NCI-H526 (cell line): ENCODE measurements at regions not wholly inside any gene's neighbourhood (a gene's known extent, or its start where the extent isn't known, plus 50 kb on each side); places are given as distances from the start of the nearest gene placed in this dataset.

Experiments
- DNase-seq, 2 experiments: peaks; one replicate each; lab custom pipeline; 2025; lab: John Stamatoyannopoulos, UW

DNA sequence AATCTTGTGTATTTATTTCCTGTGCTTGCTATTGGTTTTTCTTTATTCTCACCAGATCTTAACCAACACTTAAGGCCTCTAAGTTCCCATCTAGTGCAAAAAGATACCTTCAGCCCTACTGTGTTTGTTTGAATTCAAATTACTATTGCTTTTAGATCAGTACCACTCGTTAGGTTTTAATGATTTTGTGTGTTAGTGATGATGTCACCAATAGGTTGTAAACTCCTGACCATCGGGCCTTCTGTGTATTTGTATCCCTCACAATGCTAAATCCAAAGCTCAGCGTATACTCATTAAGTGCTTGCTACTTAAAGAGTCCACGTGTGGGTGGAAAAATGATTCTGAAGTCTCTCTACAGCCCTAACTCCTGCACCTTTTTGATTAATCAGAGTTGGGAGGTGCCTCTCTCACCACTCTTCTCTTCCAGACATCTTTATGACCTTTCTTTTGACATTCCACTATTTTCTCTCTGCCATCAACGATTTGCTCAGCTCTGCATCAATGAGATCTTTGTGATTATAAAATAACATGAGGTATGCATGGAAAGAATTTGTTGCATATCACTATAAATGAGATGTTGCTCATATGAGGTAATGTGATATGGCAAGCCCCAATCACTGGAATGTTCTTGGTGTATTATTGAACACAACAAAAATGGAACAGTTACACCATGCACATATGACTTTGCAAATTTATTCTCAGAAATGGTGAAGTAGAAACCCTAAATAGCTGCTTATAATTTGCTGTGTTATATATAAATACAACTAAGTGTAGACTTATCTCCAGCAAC, 55.1 kb upstream of the LAMA2 start:
- no peak for DNase-seq

DNA sequence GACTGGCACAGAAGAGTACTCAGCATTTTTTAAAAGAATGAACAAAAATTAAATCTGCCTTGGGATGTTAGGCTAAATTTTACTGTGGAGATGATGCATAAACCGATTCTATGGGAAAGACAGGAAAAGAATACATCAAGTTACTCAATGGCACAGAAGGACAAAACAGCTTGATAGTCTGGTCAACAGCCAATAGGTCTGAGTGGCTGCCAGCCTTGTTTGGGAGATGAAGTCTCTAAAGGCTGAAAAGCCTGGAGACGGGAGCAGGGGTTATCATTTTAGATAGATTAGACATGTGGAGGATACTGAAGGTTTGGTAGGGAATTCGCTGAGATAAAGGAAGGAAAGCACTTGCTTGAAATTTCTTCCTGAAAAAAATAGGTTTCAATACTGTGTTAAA, 56.3 kb upstream of the LAMA2 start:
- DNase-seq, result no peak

DNA sequence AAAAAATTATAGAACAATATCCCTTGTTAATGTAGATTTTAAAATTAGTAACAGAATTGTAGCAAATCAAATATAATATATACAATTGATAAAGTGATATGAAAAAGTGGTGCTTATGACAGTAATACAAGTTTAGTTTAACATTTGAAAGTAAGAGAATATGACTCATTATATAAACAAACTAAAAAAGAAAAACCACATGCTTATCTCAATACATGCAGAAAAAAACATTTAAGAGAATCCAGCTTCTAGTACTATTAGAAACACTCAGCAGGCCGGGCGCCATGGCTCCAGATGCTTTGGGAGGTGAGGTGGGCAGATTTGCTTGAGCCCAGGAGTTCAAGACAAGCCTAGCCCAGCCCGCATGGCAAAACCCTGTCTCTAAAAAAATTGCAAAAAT, 60.7 kb upstream of the LAMA2 start:
- DNase-seq, result no peak

DNA sequence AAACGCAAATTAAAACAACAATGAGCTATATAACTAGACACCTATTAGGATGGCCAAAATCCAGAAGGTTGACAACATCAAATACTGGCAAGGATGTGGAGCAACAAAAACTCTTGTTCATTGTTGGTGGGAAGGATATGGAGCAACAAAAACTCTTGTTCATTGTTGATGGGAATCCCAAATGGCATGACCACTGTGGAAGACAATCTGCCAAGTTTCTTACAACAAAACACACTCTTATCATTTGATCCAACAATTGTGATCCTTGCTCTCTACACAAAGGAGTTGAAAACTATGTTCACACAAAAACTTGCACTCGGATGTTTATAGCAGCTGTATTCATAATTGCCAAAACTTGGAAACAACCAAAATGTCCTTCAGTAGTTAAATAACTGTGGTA, 61.8 kb upstream of the LAMA2 start:
- no peak for DNase-seq

DNA sequence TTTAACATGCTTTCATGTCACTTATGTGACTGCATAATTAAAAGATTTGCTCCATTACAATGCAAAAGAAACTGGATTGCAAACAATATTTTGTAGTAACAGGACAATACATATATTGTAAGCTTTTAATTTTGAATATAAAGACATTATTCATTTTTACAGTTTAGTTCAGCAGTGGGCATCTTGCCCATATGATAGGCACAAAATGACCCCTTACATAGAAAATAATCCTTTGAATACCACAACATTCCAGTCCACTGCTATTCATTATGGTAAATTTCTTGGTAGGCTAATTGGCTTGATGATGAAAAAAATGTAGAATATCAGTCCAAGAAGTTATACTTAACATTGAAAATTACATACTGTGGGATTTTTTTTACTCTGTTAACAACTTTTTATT, 74.1 kb upstream of the LAMA2 start:
- no peak for DNase-seq

DNA sequence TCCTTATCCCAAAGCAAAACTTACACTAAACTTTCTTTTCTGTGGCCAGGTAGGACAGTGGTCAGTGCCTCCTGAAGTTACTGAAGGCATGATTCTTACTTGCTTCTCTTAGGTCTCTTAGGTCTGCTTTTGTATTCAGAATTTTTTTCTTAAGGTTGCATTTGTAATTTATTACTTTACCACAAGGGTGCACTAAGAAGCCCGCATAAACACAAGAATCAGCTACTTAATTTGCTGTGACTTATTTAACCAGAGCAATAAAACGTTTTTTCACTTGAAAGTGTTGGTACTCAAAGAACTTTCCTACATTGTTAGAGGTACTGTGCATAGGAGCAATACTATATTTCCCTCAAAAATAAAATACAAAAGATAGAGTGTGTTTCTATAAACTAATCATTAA, 75.4 kb upstream of the LAMA2 start:
- DNase-seq, result peak in 1 of 2 experiments; percentile 48

DNA sequence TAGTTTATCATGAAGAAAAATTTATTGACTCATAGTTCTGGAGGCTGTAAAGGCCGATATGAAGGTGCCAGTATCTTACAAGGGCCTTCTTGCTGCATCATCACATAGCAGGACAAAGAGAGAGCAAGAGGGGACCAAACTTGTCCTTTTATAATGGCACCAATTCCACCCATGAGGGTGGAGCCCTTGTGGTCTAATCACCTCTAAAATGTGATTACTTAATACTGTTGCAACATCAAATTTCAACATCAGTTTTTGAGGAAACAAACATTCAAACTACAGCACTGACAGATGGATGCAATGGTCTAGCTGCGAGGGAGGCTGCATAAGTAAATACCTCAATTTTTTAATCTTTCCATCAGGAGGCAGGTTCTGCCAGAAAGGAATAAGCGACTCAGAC, 76.7 kb upstream of the LAMA2 start:
- no peak for DNase-seq

DNA sequence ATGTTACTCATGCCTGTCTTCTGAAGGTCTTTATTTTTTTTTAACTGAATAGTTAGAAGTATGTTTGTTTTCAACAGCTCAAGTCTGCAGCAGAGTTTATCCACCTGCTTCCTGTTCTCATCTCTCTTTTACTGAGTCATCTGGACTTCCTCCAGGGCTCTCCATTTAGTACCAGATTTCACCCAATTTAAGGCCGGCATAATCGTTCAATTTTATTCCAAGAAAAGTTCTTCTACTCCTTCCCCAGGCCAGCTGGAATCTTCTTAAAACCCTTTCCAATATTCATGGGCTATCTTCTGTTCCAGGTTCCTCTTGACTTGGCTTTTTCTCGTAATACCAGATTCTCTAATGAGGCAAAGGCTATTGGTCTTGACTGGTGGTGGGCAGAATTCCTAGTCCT, 79.0 kb upstream of the LAMA2 start:
- DNase-seq, result no peak

DNA sequence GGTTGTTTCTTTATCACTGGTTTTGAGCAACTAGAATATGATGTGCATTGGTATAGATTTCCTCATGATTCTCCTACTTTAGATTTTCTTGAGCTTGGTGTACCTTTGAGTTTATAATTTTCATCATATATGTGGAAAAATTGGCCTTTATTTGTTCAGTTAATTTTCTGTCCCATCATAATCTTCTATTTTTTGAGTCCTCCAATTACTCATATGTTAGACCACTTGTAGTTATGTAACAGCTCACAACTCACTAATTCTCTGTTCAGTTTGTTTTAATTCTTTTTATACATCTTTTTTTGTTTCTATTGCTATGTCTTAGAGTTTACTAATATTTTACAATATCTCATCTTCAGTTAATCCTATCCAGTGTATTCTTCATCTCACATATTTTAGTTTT, 81.3 kb upstream of the LAMA2 start:
- no peak for DNase-seq

DNA sequence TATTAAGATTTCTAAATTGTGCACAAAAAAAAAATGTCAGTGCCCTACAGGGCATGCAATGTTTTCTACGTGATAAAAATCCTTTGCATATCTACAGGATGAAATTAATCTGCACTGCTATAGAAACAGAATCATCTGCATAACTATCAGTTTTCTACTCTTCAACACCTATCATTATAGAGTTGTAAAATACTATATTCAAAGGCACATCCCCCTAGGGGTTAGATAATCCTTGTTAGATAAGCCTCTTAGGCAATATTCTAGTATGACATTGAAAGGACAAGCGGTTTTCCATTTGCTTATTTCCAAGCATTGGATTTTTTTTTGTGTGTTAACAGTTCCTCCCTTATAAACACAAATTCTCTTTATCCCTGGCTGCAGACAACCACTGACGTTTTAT, 98.7 kb upstream of the LAMA2 start:
- DNase-seq, result peak; percentile 23 to 49

DNA sequence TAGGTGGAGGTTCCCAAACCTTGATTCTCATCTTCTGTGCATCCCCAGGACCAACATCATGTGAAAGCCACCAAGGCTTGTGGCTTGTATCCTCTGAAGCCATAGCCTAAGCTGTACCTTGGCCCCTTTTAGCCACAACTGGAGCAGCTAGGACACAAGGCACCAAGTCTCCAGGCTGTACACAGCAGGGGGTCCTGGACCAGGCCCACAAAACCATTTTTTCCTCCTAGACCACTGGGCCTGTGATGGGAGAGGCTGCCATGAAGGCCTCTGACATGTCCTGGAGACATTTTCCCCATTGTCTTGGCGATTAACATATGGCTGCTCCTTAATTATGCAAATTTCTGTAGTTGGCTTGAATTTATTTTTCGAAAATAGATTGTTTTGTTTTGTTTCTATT, 114.8 kb upstream of the LAMA2 start:
- no peak for DNase-seq

DNA sequence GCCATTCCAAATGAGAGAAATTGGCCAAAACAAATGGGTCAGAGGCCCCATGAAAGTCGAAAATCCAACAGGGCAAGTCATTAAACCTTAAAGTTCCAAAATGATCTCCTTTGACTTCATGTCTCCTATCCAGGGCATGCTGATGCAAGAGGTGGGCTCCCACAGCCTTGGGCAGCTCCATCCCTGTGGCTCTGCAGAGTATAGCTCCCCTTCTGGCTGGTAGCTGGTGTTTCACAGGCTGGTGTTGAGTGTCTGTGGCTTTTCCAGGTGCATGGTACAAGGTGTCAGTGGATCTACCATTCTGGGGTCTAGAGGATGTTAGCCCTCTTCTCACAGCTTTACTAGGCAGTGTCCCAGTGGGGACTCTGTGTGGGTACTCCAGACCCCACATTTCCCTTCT, 115.2 kb upstream of the LAMA2 start:
- no peak for DNase-seq

DNA sequence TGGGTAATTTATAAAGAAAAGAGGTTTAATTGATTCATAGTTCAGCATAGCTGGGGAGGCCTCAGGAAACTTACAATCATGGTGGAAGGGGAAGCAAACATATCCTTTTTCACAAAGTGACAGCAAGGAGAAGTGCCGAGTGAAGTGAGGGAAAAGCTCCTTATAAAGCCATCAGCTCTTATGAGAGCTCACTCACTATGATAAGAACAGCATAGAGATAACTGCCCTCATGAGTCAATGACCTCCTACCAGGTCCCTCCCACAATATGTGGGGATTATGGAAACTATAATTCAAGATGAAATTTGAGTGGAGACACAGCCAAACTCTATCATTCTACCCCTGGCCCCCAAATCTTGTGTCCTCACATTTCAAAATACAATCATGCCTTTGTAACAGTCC, 115.8 kb upstream of the LAMA2 start:
- no peak for DNase-seq

DNA sequence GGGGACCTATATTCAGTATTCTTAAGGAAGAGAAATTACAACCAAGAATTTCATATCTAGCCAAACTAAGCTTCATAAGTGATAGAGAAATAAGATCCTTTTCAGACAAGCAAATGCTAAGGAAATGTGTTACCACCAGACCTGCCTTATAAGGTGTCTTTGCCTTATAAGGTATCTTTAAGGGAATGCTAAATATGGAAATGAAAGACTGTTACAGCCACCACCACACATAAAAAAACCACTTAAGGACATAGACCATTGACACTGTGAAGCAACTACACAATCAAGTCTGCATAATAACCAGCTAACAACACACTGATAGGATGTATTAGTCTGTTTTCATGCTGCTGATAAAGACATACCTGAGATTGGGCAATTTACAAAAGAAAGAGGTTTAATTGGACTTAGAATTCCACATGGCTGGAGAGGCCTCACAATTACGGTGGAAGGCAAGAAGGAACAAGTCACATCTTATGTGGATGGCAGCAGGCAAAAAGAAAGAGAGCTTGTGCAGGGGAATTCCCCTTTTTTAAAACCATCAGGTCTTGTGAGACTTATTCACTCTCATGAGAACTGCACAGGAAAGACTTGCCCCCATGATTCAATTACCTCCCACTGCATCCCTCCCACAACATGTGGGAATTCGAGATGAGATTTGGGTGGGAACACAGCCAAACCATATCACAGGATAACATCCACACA, 119.2 kb upstream of the LAMA2 start:
- DNase-seq, result no peak

DNA sequence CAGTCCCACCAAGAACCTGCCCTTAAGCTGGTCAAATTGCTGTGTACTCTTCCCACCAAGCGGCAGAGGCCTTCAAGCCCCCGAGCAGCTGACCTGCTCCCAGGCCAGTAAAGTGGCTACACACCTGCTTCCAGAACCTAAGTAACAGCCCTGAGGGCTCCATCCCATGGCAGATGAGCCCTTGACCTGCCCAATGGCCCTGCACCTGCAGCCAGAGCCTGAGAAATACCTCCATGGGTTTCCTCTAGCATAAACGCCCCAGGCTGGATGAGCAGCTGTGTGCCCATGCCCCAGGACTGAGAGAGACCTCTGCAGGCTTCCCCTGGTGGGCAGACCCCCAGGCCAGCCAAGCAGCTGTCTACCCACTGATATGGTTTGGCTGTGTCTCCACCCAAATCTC, 123.0 kb upstream of the LAMA2 start:
- DNase-seq, result no peak

DNA sequence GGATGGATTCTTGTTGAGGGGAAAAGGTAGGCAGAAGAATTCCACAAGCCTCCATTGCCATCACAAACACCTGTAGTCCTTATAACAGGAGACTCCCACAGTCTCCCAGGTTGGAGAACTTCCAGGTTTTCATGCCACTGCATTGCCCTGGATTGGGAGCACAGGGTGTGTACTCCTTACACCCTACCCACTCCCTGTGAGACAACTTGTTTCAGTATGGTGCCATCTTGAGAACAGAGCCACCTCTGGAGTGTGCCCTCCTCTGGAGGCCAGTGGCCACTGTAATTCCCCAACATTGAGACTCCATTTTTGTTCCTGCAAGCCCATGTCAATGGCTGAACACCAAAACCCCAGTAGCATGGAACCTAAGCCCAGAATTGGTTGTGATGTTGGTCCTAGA, 123.5 kb upstream of the LAMA2 start:
- no peak for DNase-seq

DNA sequence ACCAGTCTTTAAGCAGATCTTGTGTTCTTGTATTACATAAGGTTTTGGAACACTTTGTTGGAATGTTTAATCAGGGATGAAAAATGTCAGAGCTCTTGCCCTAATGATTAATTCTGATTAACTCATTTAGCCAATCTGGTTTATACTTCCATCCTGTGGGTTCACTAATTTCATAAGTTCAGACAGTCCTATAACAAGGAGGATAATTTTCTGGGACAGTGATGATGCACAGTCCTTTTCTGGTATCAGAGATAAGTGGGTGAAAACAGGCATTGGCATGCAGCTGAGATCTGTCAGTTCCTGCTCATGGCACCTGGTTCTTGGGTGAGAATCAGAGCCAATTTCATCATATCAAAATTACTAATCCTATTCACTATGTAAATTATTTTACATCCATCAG, 125.0 kb upstream of the LAMA2 start:
- DNase-seq, result no peak

DNA sequence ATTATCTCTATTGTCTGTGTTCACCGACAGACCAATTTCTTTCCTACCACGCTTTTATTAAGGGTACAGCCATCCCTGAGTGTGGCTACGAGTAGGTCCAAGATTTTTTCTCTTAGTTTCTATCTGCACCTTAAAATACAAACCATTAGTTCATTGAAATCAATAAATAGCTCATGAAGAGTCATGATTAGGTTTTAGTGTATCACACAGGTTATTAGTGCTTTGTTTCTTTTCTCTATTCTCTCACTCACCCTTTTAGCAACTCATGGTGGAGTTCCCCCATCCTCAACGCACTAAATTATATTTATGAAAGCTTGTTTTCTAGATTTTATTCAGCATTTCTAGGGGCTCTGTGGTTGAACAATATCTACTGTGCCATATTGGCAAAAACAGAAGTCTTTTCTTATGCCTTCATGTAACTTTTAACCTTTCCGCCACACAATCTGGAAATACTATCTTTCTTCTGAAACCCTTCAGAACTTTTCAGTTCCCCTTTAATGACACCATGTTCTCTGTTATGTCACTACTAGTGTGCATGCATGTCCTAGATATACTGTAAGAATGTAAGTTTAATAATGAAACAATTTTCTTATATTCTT, 128.2 kb upstream of the LAMA2 start:
- DNase-seq, result no peak

DNA sequence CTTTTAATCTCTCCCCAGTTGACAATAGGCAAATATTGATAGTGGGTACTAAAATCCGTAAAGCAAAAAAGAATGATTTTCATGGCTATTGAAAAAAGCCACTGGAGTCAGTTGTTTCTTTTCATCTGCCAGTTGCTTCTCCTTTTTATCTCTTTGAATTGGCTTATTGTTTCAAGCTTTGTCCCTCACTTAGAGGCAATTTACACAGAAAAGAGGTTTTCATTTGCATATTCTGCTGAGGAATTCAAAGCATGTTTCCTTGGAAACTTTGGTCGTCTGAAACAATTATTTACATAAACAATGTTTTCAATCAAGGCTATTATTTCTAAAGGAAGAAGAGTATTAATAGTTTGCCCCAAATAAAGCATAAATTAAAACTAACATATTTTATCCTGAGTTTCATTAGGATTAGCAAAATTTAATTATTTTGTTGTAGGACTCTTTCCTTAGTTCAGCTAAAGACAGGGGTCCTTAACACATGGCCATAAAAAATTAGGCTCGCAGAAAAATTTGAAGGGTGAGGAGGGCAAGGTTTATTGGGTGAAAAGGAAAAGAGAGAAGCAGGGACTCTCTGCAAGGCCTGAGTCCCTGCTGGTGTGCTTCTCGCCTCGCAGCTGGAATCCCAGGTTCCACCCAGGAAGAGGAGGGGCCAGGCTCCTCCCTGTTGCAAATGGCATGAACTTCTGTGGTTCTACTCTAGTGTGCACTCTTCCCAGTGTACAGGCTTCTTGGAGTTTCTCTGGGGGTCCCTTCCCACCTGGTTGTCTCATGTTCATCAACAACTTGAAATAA, 138.8 kb upstream of the LAMA2 start:
- DNase-seq, result peak; percentile 40 to 50

DNA sequence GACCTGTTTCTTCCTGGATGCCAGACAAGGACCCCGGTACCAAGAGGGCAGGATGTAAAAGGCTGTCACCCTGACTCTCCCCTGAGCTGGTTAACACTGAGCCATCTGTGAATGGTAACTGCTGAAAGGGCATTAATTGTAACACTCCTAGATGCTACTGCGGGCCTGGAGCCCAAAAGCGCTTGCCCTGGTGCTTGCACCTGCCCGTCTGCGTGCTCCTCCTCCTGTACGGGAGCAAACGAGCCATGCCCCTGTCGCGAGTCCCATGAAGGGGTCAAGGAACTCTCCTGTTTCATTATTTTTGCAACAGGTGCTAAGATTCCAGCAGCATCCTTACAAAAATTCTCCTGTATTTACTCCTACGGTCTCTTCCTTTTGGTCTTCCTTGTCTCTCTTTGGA, 140.0 kb upstream of the LAMA2 start:
- DNase-seq, result no peak

DNA sequence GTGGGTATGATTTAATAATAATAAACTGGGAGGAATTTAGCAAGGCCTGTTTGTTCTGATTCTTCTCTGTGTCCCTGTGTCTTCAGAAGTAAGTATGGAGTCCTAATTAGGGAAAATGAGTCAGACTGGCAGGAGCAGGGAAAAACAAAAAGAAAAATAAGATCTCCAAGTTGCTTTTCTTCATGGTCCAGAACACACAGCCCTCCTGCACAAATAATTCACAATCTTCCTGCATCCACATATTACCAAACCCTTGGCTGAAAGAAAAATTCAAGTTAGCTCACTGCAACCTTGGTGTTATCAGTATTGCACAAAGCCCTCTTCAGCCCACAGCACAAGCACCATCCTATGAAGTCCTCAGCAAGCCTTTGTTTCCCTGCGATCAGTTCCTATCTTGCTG, 142.0 kb upstream of the LAMA2 start:
- no peak for DNase-seq

DNA sequence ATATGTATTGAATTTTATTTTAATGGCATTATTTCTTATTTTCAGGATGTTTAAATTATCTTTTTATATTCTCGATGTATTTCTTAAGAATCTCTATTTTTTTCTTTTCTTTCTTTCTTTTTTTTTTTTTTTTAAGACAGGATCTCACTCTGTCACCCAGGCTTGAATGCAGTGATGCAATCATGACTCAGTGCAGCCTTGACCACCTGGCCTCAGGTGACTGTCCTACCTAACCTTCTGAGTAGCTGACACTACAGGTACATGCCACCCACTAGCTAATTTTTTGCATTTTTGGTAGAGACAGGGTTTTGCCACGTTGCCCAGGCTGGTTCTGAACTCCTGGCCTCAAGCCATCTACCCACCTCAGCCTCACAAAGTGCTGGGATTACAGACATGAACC, 143.8 kb upstream of the LAMA2 start:
- no peak for DNase-seq

DNA sequence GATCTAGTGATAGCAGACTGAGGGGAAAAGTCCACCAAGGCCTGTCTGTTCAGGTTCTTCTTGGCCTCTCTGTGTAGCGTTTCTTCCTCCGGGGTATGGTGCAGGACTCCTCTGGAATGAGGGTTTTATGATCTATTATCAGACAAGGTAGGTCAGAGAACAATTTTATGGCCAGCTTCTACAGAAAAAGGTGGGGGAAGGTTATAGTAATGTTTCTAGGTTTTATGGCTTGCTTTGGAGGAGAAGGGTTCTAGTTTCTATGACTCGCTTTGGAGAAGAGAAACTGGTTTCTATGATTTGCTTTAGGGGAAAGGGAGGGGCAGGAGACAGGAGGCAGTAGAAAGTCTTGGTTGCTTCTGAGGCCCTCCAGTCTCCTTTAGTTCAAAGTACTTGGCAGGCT, 144.8 kb upstream of the LAMA2 start:
- DNase-seq, result no peak
